ENCODE measurements at regions not wholly inside any gene's neighbourhood (a gene's known extent, or its start where the extent isn't known, plus 50 kb on each side); places are given as distances from the start of the nearest gene placed in this dataset.
"Not testable (repeated sequence)": the region's sequence is repeated elsewhere in the genome, so short reads cannot be mapped to it uniquely, and the experiment has no call there.

GRCh38 chr18:43341014-43341413, 63.7 kb upstream of the SYT4 start:
- Histone ChIP-seq H3K4me1 (ENCODE audit: insufficient read depth, low read length) (no peaks in the 10 kb centered on the region), H3K27me3 (ENCODE audit: insufficient read depth, low read length, poor library complexity, severe bottlenecking) (no peaks in the 10 kb centered on the region), H3K4me3 (ENCODE audit: low read length) (no peak overlapping the region), H3K36me3 (ENCODE audit: insufficient read depth, low read length) (no peaks in the 10 kb centered on the region), H3K27ac (ENCODE audit: low read depth, low read length) (no peak overlapping the region), H3K9me3 (ENCODE audit: low read length) (no peaks in the 10 kb centered on the region)
- no peaks in the 10 kb centered on the region for H3K27me3 Mint-ChIP-seq
- POLR2A ChIA-PET: no interaction called here
- H3K36me3 Mint-ChIP-seq: no peaks in the 10 kb centered on the region
- H3K9me3 Mint-ChIP-seq: peaks cover 2 to 27% (median 14%) of the 10 kb centered on the region in 5 donors
- H3K4me1 Mint-ChIP-seq: no peaks in the 10 kb centered on the region
- no peak overlapping the region for H3K4me3 Mint-ChIP-seq
- no peak for DNase-seq
- H3K27ac Mint-ChIP-seq: no peak overlapping the region
- CTCF ChIA-PET: no interaction called here

GRCh38 chr18:43350176-43350575, 72.9 kb upstream of the SYT4 start:
- Histone ChIP-seq H3K36me3 (ENCODE audit: insufficient read depth, low read length) (no peaks in the 10 kb centered on the region), H3K4me1 (ENCODE audit: insufficient read depth, low read length) (no peaks in the 10 kb centered on the region), H3K4me3 (ENCODE audit: low read length) (no peak overlapping the region), H3K27ac (ENCODE audit: low read depth, low read length) (no peak overlapping the region), H3K9me3 (ENCODE audit: low read length) (no peaks in the 10 kb centered on the region), H3K27me3 (ENCODE audit: insufficient read depth, low read length, poor library complexity, severe bottlenecking) (no peaks in the 10 kb centered on the region)
- DNase-seq: no peak
- no peak overlapping the region for H3K27ac Mint-ChIP-seq
- peaks cover 5 to 15% (median 8%) of the 10 kb centered on the region in 5 donors for H3K9me3 Mint-ChIP-seq
- no peaks in the 10 kb centered on the region for H3K4me1 Mint-ChIP-seq
- H3K27me3 Mint-ChIP-seq: no peaks in the 10 kb centered on the region
- POLR2A ChIA-PET: no interaction called here
- H3K36me3 Mint-ChIP-seq: no peaks in the 10 kb centered on the region
- no peak overlapping the region for H3K4me3 Mint-ChIP-seq
- CTCF ChIA-PET: no interaction called here

GRCh38 chr18:43364535-43364934, 87.2 kb upstream of the SYT4 start:
- Mint-ChIP-seq H3K4me1 (no peaks in the 10 kb centered on the region), H3K36me3 (no peaks in the 10 kb centered on the region), H3K27me3 (no peaks in the 10 kb centered on the region), H3K27ac (no peak overlapping the region), H3K4me3 (no peak overlapping the region), H3K9me3 (peaks cover 0 to 10% (median 2%) of the 10 kb centered on the region in 5 donors)
- Histone ChIP-seq H3K36me3 (ENCODE audit: insufficient read depth, low read length) (no peaks in the 10 kb centered on the region), H3K27ac (ENCODE audit: low read depth, low read length) (no peak overlapping the region), H3K4me3 (ENCODE audit: low read length) (no peak overlapping the region), H3K4me1 (ENCODE audit: insufficient read depth, low read length) (no peaks in the 10 kb centered on the region), H3K27me3 (ENCODE audit: insufficient read depth, low read length, poor library complexity, severe bottlenecking) (no peaks in the 10 kb centered on the region), H3K9me3 (ENCODE audit: low read length) (no peaks in the 10 kb centered on the region)
- no peak for DNase-seq
- CTCF ChIA-PET: no interaction called here
- POLR2A ChIA-PET: no interaction called here

- POLR2A ChIA-PET: no interaction called here
- no peak overlapping the region for H3K27ac Mint-ChIP-seq
- no peaks in the 10 kb centered on the region for H3K27me3 Mint-ChIP-seq
- no peak for DNase-seq
- H3K9me3 Mint-ChIP-seq: peaks cover 0 to 5% (median 2%) of the 10 kb centered on the region in 5 donors
- no peaks in the 10 kb centered on the region for H3K9me3 ChIP-seq (ENCODE audit: low read length)
- H3K4me1 Mint-ChIP-seq: no peaks in the 10 kb centered on the region
- CTCF ChIA-PET: no interaction called here
- no peak overlapping the region for H3K27ac ChIP-seq (ENCODE audit: low read depth, low read length)
- no peaks in the 10 kb centered on the region for H3K4me1 ChIP-seq (ENCODE audit: insufficient read depth, low read length)
- H3K36me3 ChIP-seq (ENCODE audit: insufficient read depth, low read length): no peaks in the 10 kb centered on the region
- no peak overlapping the region for H3K4me3 ChIP-seq (ENCODE audit: low read length)
- H3K36me3 Mint-ChIP-seq: no peaks in the 10 kb centered on the region
- H3K4me3 Mint-ChIP-seq: no peak overlapping the region
- H3K27me3 ChIP-seq (ENCODE audit: insufficient read depth, low read length, poor library complexity, severe bottlenecking): no peaks in the 10 kb centered on the region
Observed at GRCh38 chr18:43367895-43368294, 90.6 kb upstream of the SYT4 start.

GRCh38 chr18:43369311-43369710, 92.0 kb upstream of the SYT4 start:
- H3K36me3 ChIP-seq (ENCODE audit: insufficient read depth, low read length); CTCF ChIA-PET; H3K9me3 ChIP-seq (ENCODE audit: low read length); H3K27me3 Mint-ChIP-seq; POLR2A ChIA-PET; H3K27ac Mint-ChIP-seq; H3K4me1 ChIP-seq (ENCODE audit: insufficient read depth, low read length); H3K36me3 Mint-ChIP-seq; H3K4me1 Mint-ChIP-seq; H3K4me3 Mint-ChIP-seq; DNase-seq; H3K27me3 ChIP-seq (ENCODE audit: insufficient read depth, low read length, poor library complexity, severe bottlenecking); H3K4me3 ChIP-seq (ENCODE audit: low read length); H3K9me3 Mint-ChIP-seq; H3K27ac ChIP-seq (ENCODE audit: low read depth, low read length): not testable (repeated sequence)

- Histone ChIP-seq H3K4me3 (ENCODE audit: low read length) (no peak overlapping the region), H3K4me1 (ENCODE audit: insufficient read depth, low read length) (no peaks in the 10 kb centered on the region), H3K9me3 (ENCODE audit: low read length) (no peaks in the 10 kb centered on the region), H3K27ac (ENCODE audit: low read depth, low read length) (no peak overlapping the region), H3K27me3 (ENCODE audit: insufficient read depth, low read length, poor library complexity, severe bottlenecking) (no peaks in the 10 kb centered on the region), H3K36me3 (ENCODE audit: insufficient read depth, low read length) (no peaks in the 10 kb centered on the region)
- H3K36me3 Mint-ChIP-seq: no peaks in the 10 kb centered on the region
- H3K4me3 Mint-ChIP-seq: no peak overlapping the region
- H3K4me1 Mint-ChIP-seq: no peaks in the 10 kb centered on the region
- H3K27me3 Mint-ChIP-seq: no peaks in the 10 kb centered on the region
- no peak for DNase-seq
- no peak overlapping the region for H3K27ac Mint-ChIP-seq
- H3K9me3 Mint-ChIP-seq: peaks cover 3 to 8% (median 7%) of the 10 kb centered on the region in 5 donors
- ChIA-PET CTCF (no interaction called here), POLR2A (no interaction called here)
Observed at GRCh38 chr18:43372773-43373172, 95.5 kb upstream of the SYT4 start.

- Histone ChIP-seq H3K27ac (ENCODE audit: low read depth, low read length) (no peak overlapping the region), H3K27me3 (ENCODE audit: insufficient read depth, low read length, poor library complexity, severe bottlenecking) (no peaks in the 10 kb centered on the region), H3K9me3 (ENCODE audit: low read length) (no peaks in the 10 kb centered on the region), H3K4me1 (ENCODE audit: insufficient read depth, low read length) (no peaks in the 10 kb centered on the region), H3K36me3 (ENCODE audit: insufficient read depth, low read length) (no peaks in the 10 kb centered on the region), H3K4me3 (ENCODE audit: low read length) (no peak overlapping the region)
- H3K9me3 Mint-ChIP-seq: peaks cover 3 to 27% (median 7%) of the 10 kb centered on the region in 5 donors
- no peak overlapping the region for H3K27ac Mint-ChIP-seq
- no peaks in the 10 kb centered on the region for H3K27me3 Mint-ChIP-seq
- H3K36me3 Mint-ChIP-seq: peaks cover 0 to 1% (median 0%) of the 10 kb centered on the region in 3 donors
- no peak for DNase-seq
- ChIA-PET POLR2A (no interaction called here), CTCF (no interaction called here)
- no peaks in the 10 kb centered on the region for H3K4me1 Mint-ChIP-seq
- no peak overlapping the region for H3K4me3 Mint-ChIP-seq
Observed at GRCh38 chr18:43380104-43380672, 102.9 kb upstream of the SYT4 start.

GRCh38 chr18:43382641-43383403, 105.5 kb upstream of the SYT4 start:
- H3K4me1 Mint-ChIP-seq: no peaks in the 10 kb centered on the region
- H3K36me3 Mint-ChIP-seq: peaks cover 0 to 1% (median 0%) of the 10 kb centered on the region in 3 donors
- Histone ChIP-seq H3K9me3 (ENCODE audit: low read length) (no peaks in the 10 kb centered on the region), H3K4me3 (ENCODE audit: low read length) (no peak overlapping the region), H3K4me1 (ENCODE audit: insufficient read depth, low read length) (no peaks in the 10 kb centered on the region), H3K27me3 (ENCODE audit: insufficient read depth, low read length, poor library complexity, severe bottlenecking) (no peaks in the 10 kb centered on the region), H3K27ac (ENCODE audit: low read depth, low read length) (no peak overlapping the region), H3K36me3 (ENCODE audit: insufficient read depth, low read length) (no peaks in the 10 kb centered on the region)
- CTCF ChIA-PET: no interaction called here
- no peak overlapping the region for H3K27ac Mint-ChIP-seq
- POLR2A ChIA-PET: no interaction called here
- DNase-seq: no peak
- peaks cover 3 to 26% (median 6%) of the 10 kb centered on the region in 5 donors for H3K9me3 Mint-ChIP-seq
- H3K4me3 Mint-ChIP-seq: no peak overlapping the region
- no peaks in the 10 kb centered on the region for H3K27me3 Mint-ChIP-seq

Measured in CD8-positive, alpha-beta memory T cell (primary cell).